SU-DHL-6 (cell line): ENCODE measurements at regions not wholly inside any gene's neighbourhood (a gene's known extent, or its start where the extent isn't known, plus 50 kb on each side); places are given as distances from the start of the nearest gene placed in this dataset.

Experiments used
- CTCF ChIP-seq: fragments of 200-600 bp; sonication (generic); IDR thresholded peaks from one replicate; pipeline ENCODE4 v1.5.1; 2017; ENCODE audit warnings: antibody characterized with exemption, mild to moderate bottlenecking, low read length, moderate library complexity; ENCODE audit not compliant: insufficient read depth, poor library complexity, severe bottlenecking
- EZH2phosphoT487 ChIP-seq: fragments of 200-600 bp; sonication (generic), shearing (Covaris generic); conservative IDR thresholded peaks from 2 replicates; pipeline ENCODE4 v1.6.1; 2018; ENCODE audit warnings: mild to moderate bottlenecking, antibody characterized with exemption, low read length, moderate library complexity, mixed read lengths

GRCh38 chr1:5526385-5526750, 465.9 kb downstream of the NPHP4 start:
- TF ChIP-seq CTCF (no peak), EZH2phosphoT487 (no peak)
